A172 (cell line): ENCODE measurements at regions not wholly inside any gene's neighbourhood (a gene's known extent, or its start where the extent isn't known, plus 50 kb on each side); places are given as distances from the start of the nearest gene placed in this dataset.
"Not testable (repeated sequence)": the region's sequence is repeated elsewhere in the genome, so short reads cannot be mapped to it uniquely, and the experiment has no call there.

Experiments
- DNase-seq: peaks from one replicate; pipeline ENCODE4 v3.0.0-alpha.2; 2015; ENCODE audit warnings: low spot score

DNA sequence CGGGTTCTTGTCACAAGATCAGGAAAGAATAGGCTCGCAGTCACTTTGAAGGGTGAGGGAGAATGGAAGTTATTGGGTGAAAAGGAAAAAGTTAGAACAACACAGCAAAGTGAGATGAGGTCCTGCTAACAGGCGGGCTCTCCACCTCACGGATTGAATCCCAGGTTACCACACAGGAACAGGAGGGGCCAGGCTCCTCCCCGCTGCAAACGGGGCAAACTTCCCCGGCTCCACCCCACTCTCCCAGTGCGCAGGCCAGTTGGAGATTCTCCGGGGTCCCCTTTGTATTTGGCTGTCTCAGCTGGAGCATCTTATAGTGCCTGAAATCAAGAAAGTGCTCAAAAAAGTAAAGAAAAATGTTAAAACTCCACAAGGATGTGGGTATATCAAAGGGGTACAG is 78.3 kb upstream of the IPO5 start:
- DNase-seq: no peak

- no peak for DNase-seq
Observed at GRCh38 chr13:97875911-97876310, 77.6 kb upstream of the IPO5 start.

DNA sequence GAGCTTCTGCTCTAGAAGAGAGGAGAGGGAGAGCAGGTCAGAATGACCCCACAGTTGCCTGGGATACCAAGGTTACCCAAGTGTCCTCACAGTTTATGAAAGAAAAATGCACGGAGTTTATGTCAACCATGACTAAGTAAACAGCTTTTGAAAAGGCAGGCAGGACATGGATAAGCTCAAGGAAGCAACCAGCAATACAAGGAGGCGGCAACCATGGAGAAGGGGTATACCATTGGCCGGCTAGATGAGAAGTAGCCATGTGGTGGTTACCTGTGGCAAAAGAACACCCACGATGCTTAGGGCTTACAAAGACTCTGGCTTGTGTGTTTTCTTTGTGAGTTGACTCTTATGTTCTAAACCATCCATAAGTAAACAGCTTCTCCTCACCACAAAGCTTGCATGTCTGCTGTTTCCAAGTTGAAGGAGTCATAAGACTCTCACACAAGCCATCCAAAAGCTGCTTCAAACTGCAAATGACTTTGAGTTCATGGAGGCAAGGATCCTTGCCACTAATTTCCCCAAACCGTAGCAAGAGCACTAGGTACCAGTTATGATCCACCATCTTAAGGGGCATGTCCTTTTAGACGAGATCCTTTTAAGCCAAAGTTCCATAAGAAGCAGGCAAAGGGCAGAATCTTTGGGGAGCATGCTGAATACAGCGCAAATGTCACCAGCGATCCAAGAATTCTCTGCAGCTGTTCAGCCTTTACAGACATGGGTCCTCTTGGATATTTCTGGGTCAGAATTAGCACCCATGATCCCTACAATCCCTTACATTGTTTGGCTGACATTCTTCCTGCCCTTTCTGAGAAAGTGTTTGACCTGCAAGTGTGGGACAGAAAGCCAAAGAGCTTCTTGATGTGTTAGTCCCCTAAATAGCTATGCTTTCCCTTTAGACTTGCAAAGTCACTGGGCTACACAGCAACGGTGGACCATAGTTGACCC is 74.8 kb upstream of the IPO5 start:
- DNase-seq: no peak

DNA sequence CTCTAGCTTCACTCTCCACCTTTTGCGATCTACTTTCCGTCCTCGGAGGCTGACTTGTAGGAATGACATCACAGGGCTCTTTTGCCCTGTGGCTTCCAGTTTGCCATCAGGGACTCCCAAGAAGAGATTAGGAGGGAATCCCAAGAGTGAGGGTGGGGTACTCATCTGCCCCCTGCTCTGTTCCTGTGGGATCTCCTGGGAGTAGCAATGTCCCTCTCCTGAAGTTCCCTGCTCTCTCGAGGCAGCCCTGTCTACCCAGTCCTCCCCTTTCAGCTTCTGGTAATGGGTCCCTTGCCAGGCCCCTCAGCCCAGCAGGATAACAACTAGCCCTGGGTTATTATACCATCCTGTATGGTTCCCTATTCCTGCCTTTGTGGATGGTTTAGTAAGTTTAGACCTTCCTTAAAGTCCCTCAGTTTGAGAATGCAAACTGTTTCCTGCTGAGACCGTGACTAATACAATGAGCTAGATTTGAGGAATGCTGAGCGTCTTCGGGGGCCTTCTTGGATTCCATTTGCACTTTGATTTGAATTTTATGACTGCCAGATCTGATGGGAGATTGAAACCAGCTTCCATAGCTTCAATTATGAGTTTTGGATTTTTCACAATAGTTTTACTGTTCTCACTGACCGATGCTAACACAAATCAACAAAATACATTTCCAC is 73.7 kb upstream of the IPO5 start:
- peak; percentile 89 for DNase-seq

GRCh38 chr13:97880311-97880675 is 73.2 kb upstream of the IPO5 start:
- peak; percentile 32 for DNase-seq

DNA sequence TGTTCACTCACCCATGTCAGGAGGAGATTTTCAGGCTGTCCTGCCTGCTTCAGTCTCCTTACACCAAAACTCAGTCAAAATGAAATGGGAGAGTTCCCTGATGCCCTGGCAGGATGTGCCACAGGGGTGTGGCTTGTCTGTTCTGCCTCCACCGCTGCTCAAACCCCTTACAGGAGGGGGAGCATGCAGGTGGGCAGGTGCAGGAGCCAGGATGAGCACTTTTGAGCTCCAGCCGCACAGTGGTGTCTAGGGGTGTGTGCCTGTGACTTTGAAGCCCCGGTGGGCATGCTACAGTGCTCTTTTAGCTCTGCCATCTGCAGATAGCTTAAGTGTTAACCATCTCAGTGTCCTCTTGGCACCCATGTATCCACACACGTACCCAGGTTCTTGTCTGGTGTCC is 71.9 kb upstream of the IPO5 start:
- no peak for DNase-seq

- no peak for DNase-seq
Observed at GRCh38 chr13:97883396-97883795, 70.1 kb upstream of the IPO5 start.

DNA sequence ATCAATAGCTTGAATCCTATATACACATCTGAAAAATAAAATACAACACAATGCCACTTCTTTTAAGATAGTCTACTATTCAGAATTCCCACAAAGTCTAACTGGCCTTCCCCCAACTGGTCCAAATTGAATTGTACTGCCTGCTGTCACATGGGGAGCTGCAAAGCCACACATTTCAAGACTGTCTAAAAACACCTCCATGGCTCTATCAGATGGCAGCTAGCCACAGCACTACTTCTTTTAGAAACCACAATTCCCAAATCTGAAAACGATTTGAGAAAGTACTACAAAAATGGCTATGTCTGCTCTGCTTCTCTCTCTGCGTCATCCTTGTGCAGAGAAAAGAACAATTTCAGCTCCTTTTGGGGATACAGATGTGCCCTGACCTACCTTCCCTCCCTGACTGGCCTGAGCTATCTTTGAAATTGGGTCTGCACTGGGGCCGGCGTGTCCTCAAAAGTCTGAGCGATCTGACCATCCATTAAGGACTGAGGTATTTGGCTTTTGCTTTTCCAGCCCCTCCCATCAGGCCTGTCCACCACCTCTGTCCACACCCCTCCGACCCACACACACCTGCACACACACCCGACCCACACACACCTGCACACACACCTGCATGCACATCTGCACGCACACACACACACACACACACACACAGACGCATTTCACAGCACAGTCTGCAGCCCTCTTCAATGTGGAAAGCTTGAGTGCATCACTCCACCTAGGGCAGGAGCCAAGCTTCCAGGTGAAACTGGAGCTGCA is 68.6 kb upstream of the IPO5 start:
- DNase-seq: no peak

DNA sequence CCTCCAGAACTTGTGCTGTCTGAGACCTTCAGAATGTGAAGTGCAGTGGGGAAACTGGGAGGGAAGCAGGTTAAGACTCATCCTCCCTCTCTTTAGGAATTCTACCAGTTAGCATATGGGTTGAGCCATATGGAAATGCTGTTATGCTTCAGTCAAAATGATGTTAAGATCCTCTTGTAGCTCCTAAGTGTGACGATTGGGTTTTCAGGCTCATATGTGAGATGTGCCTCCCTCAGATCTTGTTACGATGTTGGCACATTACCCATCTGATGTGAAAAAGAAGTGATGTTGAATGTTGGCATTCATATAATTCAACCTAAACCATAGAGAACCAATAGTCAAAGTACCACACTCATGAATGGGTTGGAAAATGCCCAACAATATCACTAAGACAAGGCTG is 67.8 kb upstream of the IPO5 start:
- DNase-seq: no peak

DNA sequence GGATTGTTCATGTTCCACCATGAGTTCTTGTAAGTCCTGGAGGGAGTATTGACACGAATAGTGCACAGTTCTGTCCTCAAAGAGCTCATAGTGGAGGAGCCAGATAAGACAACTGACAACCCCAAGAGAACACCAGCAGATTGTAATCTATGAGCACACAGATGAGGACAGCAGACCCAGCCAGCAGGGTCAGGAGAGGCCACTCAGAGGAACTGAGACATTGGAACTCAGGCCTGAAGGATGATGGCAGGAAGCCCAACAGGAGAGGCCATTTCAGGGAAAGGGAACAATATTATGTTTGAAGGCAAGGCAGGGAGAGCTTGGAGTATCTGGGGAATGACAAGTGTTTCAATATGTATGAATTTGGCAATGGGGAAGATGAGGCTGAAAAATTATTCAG is 63.7 kb upstream of the IPO5 start:
- DNase-seq: no peak

DNA sequence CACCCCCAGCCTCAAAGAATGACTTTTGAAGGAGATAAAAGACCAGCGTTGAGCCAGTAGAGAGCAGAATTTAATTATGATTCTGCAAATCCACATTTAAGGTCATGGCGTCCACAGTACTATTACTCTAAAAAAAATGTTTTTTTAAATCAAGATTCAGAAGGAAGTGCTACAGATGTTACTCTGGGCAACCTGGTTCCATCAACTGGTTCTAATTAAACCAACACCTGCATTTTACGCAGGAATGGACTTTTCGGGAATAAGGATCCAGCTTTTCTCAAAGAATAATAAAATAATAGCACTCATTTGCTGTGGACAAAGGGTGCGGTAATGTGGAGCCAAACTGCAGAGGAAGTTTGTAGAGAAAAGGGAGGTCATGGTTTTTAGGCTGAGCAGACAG is 62.9 kb upstream of the IPO5 start:
- no peak for DNase-seq

DNA sequence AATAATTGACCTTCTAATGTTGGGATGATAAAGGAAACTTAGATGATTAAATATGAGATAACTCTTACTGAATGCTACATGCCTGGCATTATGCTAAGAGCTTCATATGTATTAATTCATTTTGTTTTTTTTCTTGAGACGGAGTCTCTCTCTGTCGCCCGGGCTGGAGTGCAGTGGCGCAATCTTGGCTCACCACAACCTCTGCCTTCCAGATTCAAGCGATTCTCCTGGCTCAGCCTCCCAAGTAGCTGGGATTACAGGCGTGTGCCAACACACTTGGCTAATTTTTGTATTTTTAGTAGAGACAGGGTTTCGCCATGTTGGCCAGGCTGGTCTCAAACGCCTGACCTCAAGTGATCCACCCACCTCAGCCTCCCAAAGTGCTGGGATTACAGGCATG is 61.5 kb upstream of the IPO5 start:
- not testable (repeated sequence) for DNase-seq

- peak; percentile 19 for DNase-seq
Observed at GRCh38 chr13:97892717-97893116, 60.8 kb upstream of the IPO5 start.

GRCh38 chr13:97895383-97895782 is 58.1 kb upstream of the IPO5 start:
- no peak for DNase-seq

DNA sequence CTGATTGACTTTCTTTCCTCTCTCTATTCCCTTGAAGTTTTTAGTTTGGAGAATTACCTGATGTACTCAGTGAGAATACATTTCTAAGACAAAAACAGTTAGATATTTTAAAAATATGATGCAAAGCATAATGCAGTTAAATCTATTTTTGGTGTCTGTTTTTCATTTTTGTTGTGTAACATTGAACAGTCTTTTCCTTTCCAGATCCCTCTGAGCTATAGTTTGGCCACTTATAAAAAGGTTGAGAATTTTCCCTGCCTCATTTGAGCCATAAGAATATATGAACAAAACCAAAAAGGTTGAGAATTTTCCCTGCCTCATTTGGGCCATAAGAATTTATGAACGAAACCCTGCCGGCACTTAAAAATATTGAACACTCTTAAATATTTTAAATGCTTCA is 57.0 kb upstream of the IPO5 start:
- DNase-seq: no peak

- DNase-seq: no peak
Observed at GRCh38 chr13:97901716-97902115, 51.8 kb upstream of the IPO5 start.
